Panc1 (cell line): ENCODE measurements at regions not wholly inside any gene's neighbourhood (a gene's known extent, or its start where the extent isn't known, plus 50 kb on each side); places are given as distances from the start of the nearest gene placed in this dataset.

Source experiments
- ATAC-seq: fragments of 200-7000 bp; cut with Tn5 transposase; 2 replicates; pipeline ENCODE4 v1.9.1; 2020; ENCODE audit warnings: mild to moderate bottlenecking, moderate library complexity
- BruUV-seq: library from RNA; stranded (reverse); fragments of 400-500 nt; replicated peaks from 2 replicates; lab custom pipeline; 2021; lab: Mats Ljungman, UMichigan
- CTCF ChIA-PET: fragments of 300-600 bp; sonication (Branson Sonifier 250); formaldehyde crosslinking; loops from one replicate; lab custom pipeline; 2022; ENCODE audit warnings: antibody characterized with exemption; lab: Charles Lee
- POLR2A ChIA-PET: fragments of 300-600 bp; sonication (Branson Sonifier 250); formaldehyde crosslinking; loops from one replicate; lab custom pipeline; 2022; ENCODE audit warnings: antibody characterized with exemption; lab: Charles Lee
- DNase-seq: peaks from one replicate; pipeline ENCODE4 v3.0.0-alpha.2; 2010; ENCODE audit warnings: low read depth, low spot score
- H3K27ac ChIP-seq: 2 replicates; pipeline ENCODE4 v1.5.1; 2011; ENCODE audit warnings: mild to moderate bottlenecking, low read length, inconsistent platforms
- H3K27me3 ChIP-seq: fragments of 200-500 bp; sonication (Bioruptor generic); 2 replicates; pipeline ENCODE4 v1.6.0; 2014; ENCODE audit warnings: low read length, inconsistent platforms; ENCODE audit not compliant: control insufficient read depth, insufficient read depth
- H3K36me3 ChIP-seq: fragments of 200-500 bp; sonication (Bioruptor generic); 2 replicates; pipeline ENCODE4 v1.5.1; 2014; ENCODE audit warnings: inconsistent platforms, mild to moderate bottlenecking, low read length, moderate library complexity; ENCODE audit not compliant: control insufficient read depth, insufficient read depth
- H3K4me1 ChIP-seq: 2 replicates; pipeline ENCODE4 v1.5.1; 2011; ENCODE audit warnings: inconsistent platforms, mild to moderate bottlenecking, low read length, moderate library complexity; ENCODE audit not compliant: control insufficient read depth, insufficient read depth
- H3K4me3 ChIP-seq, 2 experiments: 2 replicates each; pipeline ENCODE4 v1.5.1; 2011 to 2012; ENCODE audit warnings: low read depth in 2 of 2, low read length in 2 of 2, mild to moderate bottlenecking in 2 of 2, inconsistent platforms in 1 of 2, moderate library complexity in 1 of 2
- H3K9me3 ChIP-seq: fragments of 200-500 bp; sonication (Bioruptor generic); 2 replicates; pipeline ENCODE4 v1.5.1; 2014; ENCODE audit warnings: low read depth, mild to moderate bottlenecking, inconsistent platforms, low read length, moderate library complexity; ENCODE audit not compliant: control insufficient read depth, insufficient read depth
- CTCF ChIP-seq: fragments of 450-650 bp; IDR thresholded peaks from 2 replicates; pipeline ENCODE4 v1.5.1; 2017; ENCODE audit warnings: mild to moderate bottlenecking
- POLR2AphosphoS5 ChIP-seq: IDR thresholded peaks from 2 replicates; pipeline ENCODE4 v1.6.1; 2012; ENCODE audit warnings: mild to moderate bottlenecking, low read depth, low read length, moderate library complexity
- REST ChIP-seq, 2 experiments: IDR thresholded peaks; 2 replicates each; pipeline ENCODE4 v1.6.1; 2011 to 2012; ENCODE audit warnings: low read depth in 2 of 2, control low read depth in 1 of 2, low read length in 1 of 2, mild to moderate bottlenecking in 1 of 2, moderate library complexity in 1 of 2; ENCODE audit not compliant: insufficient read depth in 1 of 2
- SIN3A ChIP-seq: IDR thresholded peaks from 2 replicates; pipeline ENCODE4 v1.6.1; 2012; ENCODE audit warnings: low read depth, mild to moderate bottlenecking, low read length, moderate library complexity, borderline replicate concordance; ENCODE audit not compliant: insufficient read depth
- TCF7L2 ChIP-seq: IDR thresholded peaks from 2 replicates; pipeline ENCODE4 v1.6.1; 2011; ENCODE audit warnings: mild to moderate bottlenecking, low read depth, low read length, inconsistent platforms
- in situ Hi-C: cut with HindIII; loops from 2 replicates; pipeline ENCODE4 v1.10.0; 2016; ENCODE audit warnings: low sequenced_read_pairs, low pct_unique_long_range_greater_than_20kb
- intact Hi-C: fragments of 100-400 bp; cut with micrococcal nuclease; formaldehyde crosslinking; loops from one replicate; pipeline ENCODE4 v1.10.0; 2022; ENCODE audit not compliant: unreplicated experiment

- Histone ChIP-seq H3K36me3 (no peaks in the 10 kb centered on the region), H3K9me3 (no peaks in the 10 kb centered on the region), H3K4me3 (no peak overlapping the region), H3K27me3 (no peaks in the 10 kb centered on the region), H3K27ac (no peak overlapping the region), H3K4me1 (no peaks in the 10 kb centered on the region)
- ATAC-seq = no peak
- no TSS peak for BruUV-seq
- no peak for DNase-seq
- intact Hi-C loops (no loop called here), in situ Hi-C loops (no loop called here)
- ChIA-PET CTCF (no interaction called here), POLR2A (no interaction called here)
- TF ChIP-seq POLR2AphosphoS5 = no peak
- TF ChIP-seq CTCF = no peak
- TF ChIP-seq SIN3A = no peak
- no peak for TF ChIP-seq TCF7L2
- no peak for TF ChIP-seq REST (IDR thresholded peaks at IDR 0.05; ENCODE audit: insufficient read depth in 1 of 2, low read depth in 2 of 2, low read length in 1 of 2)
Observed at GRCh38 chr1:221832151-221832550, 90.3 kb upstream of the DUSP10 start.

GRCh38 chr1:221829327-221830015 is 87.6 kb upstream of the DUSP10 start:
- no peak overlapping the region for H3K4me3 ChIP-seq
- H3K9me3 ChIP-seq = no peaks in the 10 kb centered on the region
- no peak for ATAC-seq
- BruUV-seq = no TSS peak
- intact Hi-C loops = no loop called here
- H3K27me3 ChIP-seq = no peaks in the 10 kb centered on the region
- no peak for DNase-seq
- no peaks in the 10 kb centered on the region for H3K4me1 ChIP-seq
- CTCF ChIA-PET = no interaction called here
- no peak overlapping the region for H3K27ac ChIP-seq
- in situ Hi-C loops = no loop called here
- no peaks in the 10 kb centered on the region for H3K36me3 ChIP-seq
- TF ChIP-seq POLR2AphosphoS5 = no peak
- no peak for TF ChIP-seq CTCF
- no peak for TF ChIP-seq REST (IDR thresholded peaks at IDR 0.05; ENCODE audit: insufficient read depth in 1 of 2, low read depth in 2 of 2, low read length in 1 of 2)
- no peak for TF ChIP-seq TCF7L2
- no peak for TF ChIP-seq SIN3A
- POLR2A ChIA-PET = no interaction called here
